Upper lobe of left lung (tissue), 4 donors: ENCODE measurements at regions not wholly inside any gene's neighbourhood (a gene's known extent, or its start where the extent isn't known, plus 50 kb on each side); places are given as distances from the start of the nearest gene placed in this dataset.

Experiments used
- POLR2AphosphoS5 ChIP-seq, 2 donors: sonication (generic); formaldehyde crosslinking; IDR thresholded peaks; one replicate each; pipeline ENCODE4 v1.5.1; 2017; ENCODE audit warnings: antibody characterized with exemption in 2 of 2
- TF ChIP-seq, protein P1 (sequence below), 6 experiments: fragments of 450-650 bp in 4 of 6; fragments of 200-600 bp in 2 of 6; sonication (generic) in 2 of 6; IDR thresholded peaks; one replicate each; pipeline ENCODE4 v1.5.1; 2016 to 2019; ENCODE audit warnings: antibody characterized with exemption in 6 of 6

DNA sequence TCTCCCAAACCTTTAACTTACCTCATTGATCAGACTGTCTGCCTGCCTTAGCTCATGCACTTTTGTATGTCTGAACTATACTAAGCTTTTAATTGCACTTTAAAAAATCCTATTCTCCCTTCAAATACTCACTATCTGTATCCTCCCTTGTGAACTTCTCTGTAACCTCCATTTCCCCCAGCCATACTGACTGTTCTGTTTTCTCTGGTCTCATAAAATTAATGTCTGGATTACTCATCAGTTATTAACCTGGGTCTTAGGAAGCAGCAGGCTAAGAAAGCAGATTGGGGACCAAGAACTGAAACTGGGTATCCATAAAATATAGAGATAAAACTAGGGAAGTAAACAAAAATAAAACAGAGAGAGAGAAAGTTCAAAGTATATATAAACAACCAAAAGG lies 469.3 kb upstream of the MAN1A1 start:
- TF ChIP-seq, protein P1, sequence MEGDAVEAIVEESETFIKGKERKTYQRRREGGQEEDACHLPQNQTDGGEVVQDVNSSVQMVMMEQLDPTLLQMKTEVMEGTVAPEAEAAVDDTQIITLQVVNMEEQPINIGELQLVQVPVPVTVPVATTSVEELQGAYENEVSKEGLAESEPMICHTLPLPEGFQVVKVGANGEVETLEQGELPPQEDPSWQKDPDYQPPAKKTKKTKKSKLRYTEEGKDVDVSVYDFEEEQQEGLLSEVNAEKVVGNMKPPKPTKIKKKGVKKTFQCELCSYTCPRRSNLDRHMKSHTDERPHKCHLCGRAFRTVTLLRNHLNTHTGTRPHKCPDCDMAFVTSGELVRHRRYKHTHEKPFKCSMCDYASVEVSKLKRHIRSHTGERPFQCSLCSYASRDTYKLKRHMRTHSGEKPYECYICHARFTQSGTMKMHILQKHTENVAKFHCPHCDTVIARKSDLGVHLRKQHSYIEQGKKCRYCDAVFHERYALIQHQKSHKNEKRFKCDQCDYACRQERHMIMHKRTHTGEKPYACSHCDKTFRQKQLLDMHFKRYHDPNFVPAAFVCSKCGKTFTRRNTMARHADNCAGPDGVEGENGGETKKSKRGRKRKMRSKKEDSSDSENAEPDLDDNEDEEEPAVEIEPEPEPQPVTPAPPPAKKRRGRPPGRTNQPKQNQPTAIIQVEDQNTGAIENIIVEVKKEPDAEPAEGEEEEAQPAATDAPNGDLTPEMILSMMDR (IDR thresholded peaks at IDR 0.05), result no peak
- no peak for TF ChIP-seq POLR2AphosphoS5 (IDR thresholded peaks at IDR 0.05)
